Type B pancreatic cell (in vitro differentiated cells): ENCODE measurements at regions not wholly inside any gene's neighbourhood (a gene's known extent, or its start where the extent isn't known, plus 50 kb on each side); places are given as distances from the start of the nearest gene placed in this dataset.
"Not testable (repeated sequence)": the region's sequence is repeated elsewhere in the genome, so short reads cannot be mapped to it uniquely, and the experiment has no call there.

Source experiments
- DNase-seq: peaks from one replicate; pipeline ENCODE4 v3.0.0; 2021; ENCODE audit warnings: mixed read lengths; ENCODE audit not compliant: unreplicated experiment; ENCODE audit errors: extremely low spot score
- H3K27ac Mint-ChIP-seq: 2 replicates; pipeline ENCODE4 v1.8.0; 2021; ENCODE audit warnings: mild to moderate bottlenecking, mixed read lengths
- H3K27me3 Mint-ChIP-seq: 2 replicates; pipeline ENCODE4 v1.8.0; 2021; ENCODE audit warnings: mixed read lengths
- H3K36me3 Mint-ChIP-seq: 2 replicates; pipeline ENCODE4 v1.8.0; 2021; ENCODE audit warnings: mixed read lengths
- H3K4me1 Mint-ChIP-seq: one replicate; pipeline ENCODE4 v1.8.0; 2021; ENCODE audit warnings: mixed read lengths; ENCODE audit not compliant: unreplicated experiment
- H3K4me3 Mint-ChIP-seq: 2 replicates; pipeline ENCODE4 v1.8.0; 2021; ENCODE audit warnings: mild to moderate bottlenecking, mixed read lengths
- H3K9me3 Mint-ChIP-seq: 2 replicates; pipeline ENCODE4 v1.8.0; 2021; ENCODE audit warnings: mixed read lengths
- TF ChIP-seq, protein P1 (sequence below): fragments of 200-600 bp; sonication (generic); conservative IDR thresholded peaks from 2 replicates; pipeline ENCODE4 v1.5.0; 2021; ENCODE audit warnings: antibody characterized with exemption, mild to moderate bottlenecking

DNA sequence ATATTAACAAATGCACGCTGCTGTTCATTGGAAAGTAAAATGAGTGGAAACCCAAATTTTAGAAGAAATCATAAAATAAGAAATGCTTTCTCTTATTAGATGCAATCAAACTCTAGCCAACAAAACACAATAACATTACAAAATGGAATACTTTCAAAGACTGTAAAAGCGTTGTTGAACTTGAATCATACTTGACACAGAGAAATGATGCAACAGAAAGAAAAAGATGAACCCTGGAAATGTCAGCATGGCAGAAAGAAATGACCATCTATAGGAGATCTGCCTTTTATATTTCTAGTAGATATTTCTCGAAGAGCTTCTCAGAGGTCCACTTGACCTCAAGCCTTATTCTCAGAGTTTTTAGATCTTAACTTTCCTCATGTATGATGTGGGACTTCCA lies 170.6 kb upstream of the MEIS1 start:
- TF ChIP-seq, protein P1, sequence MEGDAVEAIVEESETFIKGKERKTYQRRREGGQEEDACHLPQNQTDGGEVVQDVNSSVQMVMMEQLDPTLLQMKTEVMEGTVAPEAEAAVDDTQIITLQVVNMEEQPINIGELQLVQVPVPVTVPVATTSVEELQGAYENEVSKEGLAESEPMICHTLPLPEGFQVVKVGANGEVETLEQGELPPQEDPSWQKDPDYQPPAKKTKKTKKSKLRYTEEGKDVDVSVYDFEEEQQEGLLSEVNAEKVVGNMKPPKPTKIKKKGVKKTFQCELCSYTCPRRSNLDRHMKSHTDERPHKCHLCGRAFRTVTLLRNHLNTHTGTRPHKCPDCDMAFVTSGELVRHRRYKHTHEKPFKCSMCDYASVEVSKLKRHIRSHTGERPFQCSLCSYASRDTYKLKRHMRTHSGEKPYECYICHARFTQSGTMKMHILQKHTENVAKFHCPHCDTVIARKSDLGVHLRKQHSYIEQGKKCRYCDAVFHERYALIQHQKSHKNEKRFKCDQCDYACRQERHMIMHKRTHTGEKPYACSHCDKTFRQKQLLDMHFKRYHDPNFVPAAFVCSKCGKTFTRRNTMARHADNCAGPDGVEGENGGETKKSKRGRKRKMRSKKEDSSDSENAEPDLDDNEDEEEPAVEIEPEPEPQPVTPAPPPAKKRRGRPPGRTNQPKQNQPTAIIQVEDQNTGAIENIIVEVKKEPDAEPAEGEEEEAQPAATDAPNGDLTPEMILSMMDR, result no peak
- peaks cover 10% of the 10 kb centered on the region for H3K9me3 Mint-ChIP-seq
- H3K4me3 Mint-ChIP-seq, result no peak overlapping the region
- H3K27ac Mint-ChIP-seq, result no peak overlapping the region
- H3K36me3 Mint-ChIP-seq, result peaks cover 4% of the 10 kb centered on the region
- no peak for DNase-seq
- H3K4me1 Mint-ChIP-seq, result peaks cover 12% of the 10 kb centered on the region
- H3K27me3 Mint-ChIP-seq, result no peaks in the 10 kb centered on the region

DNA sequence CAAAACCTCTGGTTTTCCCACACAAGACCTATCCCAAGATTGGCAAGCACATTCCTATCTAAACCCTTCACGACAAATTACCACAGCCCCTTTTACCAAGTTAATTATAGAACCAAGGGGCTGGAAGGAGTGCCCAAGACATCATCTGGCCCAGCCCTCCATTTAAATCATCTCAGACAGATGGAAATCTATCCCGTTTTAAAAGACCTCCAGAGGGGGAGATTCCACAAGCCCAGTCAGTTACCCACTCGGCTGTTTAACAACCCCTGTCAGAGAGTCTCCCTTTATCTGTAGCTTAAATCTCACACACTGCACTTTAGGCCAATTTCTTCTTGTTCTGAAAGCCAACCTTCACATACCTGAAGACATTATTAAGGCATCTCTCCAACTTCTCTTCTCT lies 179.1 kb upstream of the MEIS1 start:
- no peaks in the 10 kb centered on the region for H3K36me3 Mint-ChIP-seq
- TF ChIP-seq, protein P1, result no peak
- peaks cover 10% of the 10 kb centered on the region for H3K4me1 Mint-ChIP-seq
- peak overlapping the region; percentile 50 for H3K27ac Mint-ChIP-seq
- peaks cover 5% of the 10 kb centered on the region for H3K9me3 Mint-ChIP-seq
- H3K4me3 Mint-ChIP-seq, result no peak overlapping the region
- no peaks in the 10 kb centered on the region for H3K27me3 Mint-ChIP-seq
- no peak for DNase-seq

DNA sequence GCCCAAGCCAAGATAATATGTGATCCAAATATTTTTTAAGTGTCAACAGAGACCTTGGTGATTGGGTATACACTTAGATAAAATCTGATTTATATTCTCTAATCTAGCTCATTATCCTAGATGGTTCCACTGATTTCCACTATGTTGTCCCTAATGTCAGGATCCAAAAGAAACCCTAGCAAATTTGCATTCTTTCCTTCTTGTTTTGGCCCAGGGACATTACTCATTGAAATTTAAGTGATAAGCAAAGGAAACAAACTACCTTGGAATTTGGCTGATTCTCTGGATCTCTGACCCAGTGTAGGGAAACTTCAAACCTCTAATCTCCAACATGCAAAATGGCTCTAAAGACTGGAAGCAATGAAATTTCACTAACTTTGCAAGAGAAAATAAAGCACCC lies 179.8 kb upstream of the MEIS1 start:
- Mint-ChIP-seq H3K36me3 (no peaks in the 10 kb centered on the region), H3K9me3 (peaks cover 4% of the 10 kb centered on the region), H3K27ac (no peak overlapping the region), H3K4me3 (no peak overlapping the region), H3K27me3 (no peaks in the 10 kb centered on the region), H3K4me1 (peaks cover 10% of the 10 kb centered on the region)
- no peak for DNase-seq
- TF ChIP-seq, protein P1, result no peak

DNA sequence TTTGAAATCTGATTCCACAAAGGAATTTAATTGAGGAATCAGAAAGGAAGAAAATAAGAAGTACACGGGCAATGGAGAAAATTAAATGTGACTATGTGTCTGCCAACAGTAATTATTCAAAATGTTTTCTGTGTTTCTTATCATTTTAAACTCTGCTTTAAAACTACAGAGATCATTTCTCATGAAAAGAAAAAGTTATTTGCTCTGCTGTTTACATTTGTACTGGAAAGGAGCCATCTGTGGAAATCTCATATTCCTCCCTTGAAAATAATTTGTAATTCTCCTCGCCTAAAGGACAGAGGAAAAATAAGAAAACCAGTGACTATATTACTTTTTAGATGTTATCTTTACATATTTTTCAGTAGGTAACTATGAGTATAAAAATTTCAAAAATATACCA lies 181.9 kb upstream of the MEIS1 start:
- H3K27ac Mint-ChIP-seq, result no peak overlapping the region

DNA sequence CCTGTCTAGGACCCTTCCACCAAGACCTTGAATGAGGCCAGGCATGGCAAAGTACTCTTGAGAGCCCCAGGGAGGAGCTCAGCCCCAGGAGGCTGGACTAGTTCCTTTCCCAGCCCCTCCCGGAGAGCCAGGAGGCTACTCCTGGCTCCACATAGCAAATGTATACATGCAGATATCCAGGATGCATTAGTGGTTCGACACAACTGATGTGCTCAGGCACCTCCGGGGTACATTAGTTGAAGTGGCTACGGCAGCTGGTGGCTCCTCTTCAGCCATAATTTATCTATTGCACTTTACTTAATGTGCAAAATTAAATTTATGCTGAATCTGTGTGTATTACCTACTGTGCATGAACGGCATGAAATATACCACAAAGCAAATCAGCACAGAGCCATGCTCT lies 182.8 kb upstream of the MEIS1 start:
- no peaks in the 10 kb centered on the region for H3K27me3 Mint-ChIP-seq
- no peak for DNase-seq
- peaks cover 13% of the 10 kb centered on the region for H3K4me1 Mint-ChIP-seq
- H3K4me3 Mint-ChIP-seq, result no peak overlapping the region
- no peak overlapping the region for H3K27ac Mint-ChIP-seq
- TF ChIP-seq, protein P1, result no peak
- H3K9me3 Mint-ChIP-seq, result no peaks in the 10 kb centered on the region
- H3K36me3 Mint-ChIP-seq, result no peaks in the 10 kb centered on the region

More for the DNA sequence above, 181.9 kb upstream of the MEIS1 start:
- Mint-ChIP-seq H3K4me3 (no peak overlapping the region), H3K4me1 (peaks cover 10% of the 10 kb centered on the region), H3K9me3 (no peaks in the 10 kb centered on the region), H3K36me3 (no peaks in the 10 kb centered on the region), H3K27me3 (no peaks in the 10 kb centered on the region)
- TF ChIP-seq, protein P1, result no peak
- no peak for DNase-seq

DNA sequence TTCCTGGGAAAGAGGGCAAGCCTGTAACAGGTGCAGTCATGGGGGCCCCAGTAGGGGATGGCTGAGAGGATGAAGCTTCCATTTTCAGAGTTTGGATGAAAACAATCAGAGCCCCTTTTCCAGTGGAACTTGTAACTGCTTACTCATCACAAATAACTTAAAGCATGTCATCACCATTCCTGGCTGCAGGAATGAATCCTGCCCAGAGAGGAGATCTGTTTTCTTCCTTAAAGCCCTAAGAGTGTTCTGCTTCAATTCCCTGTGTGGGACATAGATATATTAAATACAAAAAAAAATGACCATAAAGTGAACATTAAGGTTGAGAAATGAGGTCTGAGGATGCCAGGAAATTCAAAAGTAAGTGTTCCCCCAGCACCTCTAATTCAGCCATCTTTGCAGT lies 183.4 kb upstream of the MEIS1 start:
- no peak overlapping the region for H3K27ac Mint-ChIP-seq
- H3K36me3 Mint-ChIP-seq, result no peaks in the 10 kb centered on the region
- H3K9me3 Mint-ChIP-seq, result no peaks in the 10 kb centered on the region
- no peaks in the 10 kb centered on the region for H3K27me3 Mint-ChIP-seq
- H3K4me1 Mint-ChIP-seq, result peaks cover 13% of the 10 kb centered on the region
- DNase-seq, result no peak
- no peak overlapping the region for H3K4me3 Mint-ChIP-seq
- TF ChIP-seq, protein P1, result no peak

DNA sequence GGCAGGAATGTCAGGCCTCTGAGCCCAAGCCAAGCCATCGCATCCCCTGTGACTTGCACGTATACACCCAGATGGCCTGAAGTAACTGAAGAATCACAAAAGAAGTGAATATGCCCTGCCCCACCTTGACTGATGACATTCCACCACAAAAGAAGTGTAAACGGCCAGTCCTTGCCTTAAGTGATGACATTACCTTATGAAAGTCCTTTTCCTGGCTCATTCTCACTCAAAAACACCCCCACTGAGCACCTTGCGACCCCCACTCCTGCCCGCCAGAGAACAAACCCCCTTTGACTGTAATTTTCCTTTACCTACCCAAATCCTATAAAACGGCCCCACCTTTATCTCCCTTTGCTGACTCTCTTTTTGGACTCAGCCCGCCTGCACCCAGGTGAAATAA lies 185.8 kb upstream of the MEIS1 start:
- DNase-seq, H3K4me1 Mint-ChIP-seq, H3K36me3 Mint-ChIP-seq: not testable (repeated sequence)

DNA sequence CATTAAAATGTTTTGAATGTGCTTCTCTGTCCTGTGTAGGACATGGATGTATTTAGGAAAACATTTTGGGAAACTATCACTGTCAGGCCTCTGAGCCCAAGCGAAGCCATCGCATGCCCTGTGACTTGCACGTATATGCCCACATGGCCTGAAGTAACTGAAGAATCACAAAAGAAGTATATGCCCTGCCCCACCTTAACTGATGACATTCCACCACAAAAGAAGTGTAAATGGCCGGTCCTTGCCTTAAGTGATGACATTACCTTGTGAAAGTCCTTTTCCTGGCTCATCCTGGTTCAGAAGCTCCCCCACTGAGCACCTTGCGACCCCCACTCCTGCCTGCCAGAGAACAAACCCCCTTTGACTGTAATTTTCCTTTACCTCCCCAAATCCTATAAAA lies 191.1 kb upstream of the MEIS1 start:
- not testable (repeated sequence) for H3K27ac Mint-ChIP-seq, DNase-seq, H3K9me3 Mint-ChIP-seq, H3K4me3 Mint-ChIP-seq, H3K36me3 Mint-ChIP-seq
- H3K27me3 Mint-ChIP-seq, result peaks cover 13% of the 10 kb centered on the region
- peaks cover 26% of the 10 kb centered on the region for H3K4me1 Mint-ChIP-seq

More for the DNA sequence above, 185.8 kb upstream of the MEIS1 start:
- H3K4me3 Mint-ChIP-seq, H3K9me3 Mint-ChIP-seq: not testable (repeated sequence)
- H3K27me3 Mint-ChIP-seq, result peaks cover 13% of the 10 kb centered on the region
- peak overlapping the region; percentile 93 for H3K27ac Mint-ChIP-seq
